Suprapubic skin (tissue), 4 donors: ENCODE measurements at regions not wholly inside any gene's neighbourhood (a gene's known extent, or its start where the extent isn't known, plus 50 kb on each side); places are given as distances from the start of the nearest gene placed in this dataset.
"Not testable (repeated sequence)": the region's sequence is repeated elsewhere in the genome, so short reads cannot be mapped to it uniquely, and the experiment has no call there.

Experiments
- DNase-seq, 2 donors: peaks; one replicate each; pipeline ENCODE4 v3.0.0-alpha.2; 2019; ENCODE audit warnings: low spot score in 2 of 2
- H3K27ac ChIP-seq: fragments of 200-600 bp; sonication (generic); one replicate; pipeline ENCODE4 v1.5.1; 2019
- H3K27me3 ChIP-seq: fragments of 200-600 bp; sonication (generic); one replicate; pipeline ENCODE4 v1.5.1; 2019
- H3K36me3 ChIP-seq: fragments of 200-600 bp; sonication (generic); one replicate; pipeline ENCODE4 v1.5.1; 2019
- H3K4me1 ChIP-seq: fragments of 200-600 bp; sonication (generic); one replicate; pipeline ENCODE4 v1.5.1; 2019
- H3K4me3 ChIP-seq: fragments of 200-600 bp; sonication (generic); one replicate; pipeline ENCODE4 v1.5.1; 2019; ENCODE audit warnings: mild to moderate bottlenecking
- H3K9me3 ChIP-seq: fragments of 200-600 bp; sonication (generic); one replicate; pipeline ENCODE4 v1.5.1; 2019
- CTCF ChIP-seq, 2 donors: fragments of 200-600 bp in 1 of 2; fragments of 450-650 bp in 1 of 2; sonication (generic) in 1 of 2; IDR thresholded peaks; one replicate each; pipeline ENCODE4 v1.5.1; 2016 to 2019; ENCODE audit warnings: antibody characterized with exemption in 2 of 2, mild to moderate bottlenecking in 1 of 2, moderate library complexity in 1 of 2
- EP300 ChIP-seq: sonication (generic); formaldehyde crosslinking; IDR thresholded peaks from one replicate; pipeline ENCODE4 v1.6.1; 2017; ENCODE audit warnings: antibody characterized with exemption
- POLR2A ChIP-seq, 2 donors: fragments of 450-650 bp; IDR thresholded peaks; one replicate each; pipeline ENCODE4 v1.6.1; 2017; ENCODE audit warnings: antibody characterized with exemption in 2 of 2, mild to moderate bottlenecking in 2 of 2, moderate library complexity in 2 of 2
- POLR2AphosphoS5 ChIP-seq, 3 donors: sonication (generic); formaldehyde crosslinking; IDR thresholded peaks; one replicate each; pipeline ENCODE4 v1.6.1; 2017; ENCODE audit warnings: antibody characterized with exemption in 3 of 3
- WGBS: methylation state at CpG from one replicate; pipeline ENCODE4 v1.1.5; 2018; 5-methylcytosine and 5-hydroxymethylcytosine counted together

- Histone ChIP-seq H3K36me3 (no peaks in the 10 kb centered on the region), H3K27me3 (no peaks in the 10 kb centered on the region), H3K4me3 (no peak overlapping the region), H3K4me1 (peaks cover 5% of the 10 kb centered on the region), H3K27ac (no peak overlapping the region), H3K9me3 (no peaks in the 10 kb centered on the region)
- 75% methylated on average over 2 of the region's 2 CpGs for WGBS
- DNase-seq, result no peak
- TF ChIP-seq POLR2AphosphoS5 (IDR thresholded peaks at IDR 0.05) (no peak), POLR2A (IDR thresholded peaks at IDR 0.05) (no peak), EP300 (no peak), CTCF (IDR thresholded peaks at IDR 0.05) (no peak)
Observed at GRCh38 chr6:112415366-112415765, 68.2 kb downstream of the RFPL4B start.

GRCh38 chr6:112416866-112417265 is 69.7 kb downstream of the RFPL4B start:
- H3K27ac ChIP-seq, result no peak overlapping the region
- WGBS, result 19% methylated on average over 4 of the region's 4 CpGs
- no peaks in the 10 kb centered on the region for H3K9me3 ChIP-seq
- no peak overlapping the region for H3K4me3 ChIP-seq
- H3K27me3 ChIP-seq, result no peaks in the 10 kb centered on the region
- H3K4me1 ChIP-seq, result peaks cover 5% of the 10 kb centered on the region
- TF ChIP-seq POLR2AphosphoS5 (IDR thresholded peaks at IDR 0.05) (no peak), CTCF (IDR thresholded peaks at IDR 0.05) (no peak), EP300 (no peak), POLR2A (IDR thresholded peaks at IDR 0.05) (no peak)
- H3K36me3 ChIP-seq, result no peaks in the 10 kb centered on the region
- DNase-seq, result peak in 1 of 2 donors; percentile 73

DNA sequence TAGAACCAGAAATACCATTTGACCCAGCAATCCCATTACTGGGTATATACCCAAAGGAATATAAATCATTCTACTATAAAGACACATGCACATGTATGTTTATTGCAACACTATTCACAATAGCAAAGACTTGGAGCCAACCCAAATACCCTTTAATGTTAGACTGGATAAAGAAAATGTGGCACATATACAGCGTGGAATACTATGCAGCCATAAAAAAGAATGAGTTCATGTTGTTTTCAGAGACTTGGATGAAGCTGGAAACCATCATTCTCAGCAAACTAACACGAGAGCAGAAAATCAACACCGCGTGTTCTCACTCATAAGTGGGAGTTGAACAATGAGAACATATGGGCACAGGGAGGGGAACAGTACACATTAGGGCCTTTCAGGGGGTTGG is 79.9 kb downstream of the RFPL4B start:
- H3K27me3 ChIP-seq, H3K4me1 ChIP-seq, H3K36me3 ChIP-seq, DNase-seq, H3K4me3 ChIP-seq, H3K27ac ChIP-seq, H3K9me3 ChIP-seq: not testable (repeated sequence)
- 93% methylated on average over 4 of the region's 4 CpGs for WGBS

- Histone ChIP-seq H3K36me3 (no peaks in the 10 kb centered on the region), H3K4me1 (no peaks in the 10 kb centered on the region), H3K27me3 (no peaks in the 10 kb centered on the region), H3K27ac (no peak overlapping the region), H3K9me3 (no peaks in the 10 kb centered on the region), H3K4me3 (no peak overlapping the region)
- DNase-seq, result no peak
- TF ChIP-seq CTCF (IDR thresholded peaks at IDR 0.05), result no peak
- no peak for TF ChIP-seq POLR2A (IDR thresholded peaks at IDR 0.05)
- TF ChIP-seq EP300, result no peak
- no peak for TF ChIP-seq POLR2AphosphoS5 (IDR thresholded peaks at IDR 0.05)
Observed at GRCh38 chr6:112427499-112427898, 80.4 kb downstream of the RFPL4B start.

- no peak for TF ChIP-seq POLR2A (IDR thresholded peaks at IDR 0.05)
- no peak for TF ChIP-seq EP300
- TF ChIP-seq POLR2AphosphoS5 (IDR thresholded peaks at IDR 0.05), result no peak
- no peak for TF ChIP-seq CTCF (IDR thresholded peaks at IDR 0.05)
- H3K9me3 ChIP-seq, result no peaks in the 10 kb centered on the region
- H3K36me3 ChIP-seq, result no peaks in the 10 kb centered on the region
- no peak overlapping the region for H3K27ac ChIP-seq
- no peak overlapping the region for H3K4me3 ChIP-seq
- WGBS, result 82% methylated on average over 2 of the region's 2 CpGs
- DNase-seq, result no peak
- no peaks in the 10 kb centered on the region for H3K27me3 ChIP-seq
- no peaks in the 10 kb centered on the region for H3K4me1 ChIP-seq
Observed at GRCh38 chr6:112428477-112428876, 81.3 kb downstream of the RFPL4B start.

DNA sequence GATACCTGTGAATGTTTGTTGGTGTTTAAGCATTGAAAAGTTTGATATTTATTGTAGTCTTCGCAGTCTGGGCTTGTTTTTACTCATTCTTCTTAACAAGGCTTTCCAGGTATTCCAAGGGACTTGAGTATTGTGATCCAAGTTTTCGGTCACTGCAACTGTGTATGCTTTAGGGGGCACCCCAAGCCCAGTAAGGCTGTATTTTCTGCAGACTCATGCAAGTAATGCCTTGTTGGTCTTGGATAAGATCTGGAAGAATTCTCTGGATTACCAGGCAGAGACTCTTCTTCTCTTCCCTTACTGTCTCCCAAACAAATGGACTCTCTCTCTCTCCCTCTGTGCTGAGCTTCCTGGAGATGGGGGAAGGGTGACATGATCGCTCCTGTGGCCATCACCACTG is 82.1 kb downstream of the RFPL4B start:
- no peaks in the 10 kb centered on the region for H3K4me1 ChIP-seq
- no peak for DNase-seq
- no peak overlapping the region for H3K4me3 ChIP-seq
- 78% methylated on average over 3 of the region's 3 CpGs for WGBS
- no peak overlapping the region for H3K27ac ChIP-seq
- TF ChIP-seq CTCF (IDR thresholded peaks at IDR 0.05) (no peak), POLR2A (IDR thresholded peaks at IDR 0.05) (no peak)
- no peaks in the 10 kb centered on the region for H3K36me3 ChIP-seq
- no peaks in the 10 kb centered on the region for H3K9me3 ChIP-seq
- H3K27me3 ChIP-seq, result no peaks in the 10 kb centered on the region
